Mesenchymal stem cell (in vitro differentiated cells and primary cell): ENCODE measurements at regions not wholly inside any gene's neighbourhood (a gene's known extent, or its start where the extent isn't known, plus 50 kb on each side); places are given as distances from the start of the nearest gene placed in this dataset.

Experiments used
- DNase-seq: peaks from one replicate; pipeline ENCODE4 v3.0.0-alpha.2; 2013
- H2AFZ ChIP-seq: one replicate; pipeline ENCODE4 v1.6.1; 2013; ENCODE audit warnings: low read depth, mild to moderate bottlenecking, control low read depth, inconsistent platforms, low read length, moderate library complexity
- H2AK5ac ChIP-seq: 2 replicates; pipeline ENCODE4 v1.6.1; 2013; ENCODE audit warnings: low read length, moderate library complexity, mild to moderate bottlenecking, inconsistent platforms; ENCODE audit not compliant: severe bottlenecking
- H2BK120ac ChIP-seq: one replicate; pipeline ENCODE4 v1.6.1; 2013; ENCODE audit warnings: low read depth, mild to moderate bottlenecking, inconsistent platforms, low read length, moderate library complexity
- H2BK12ac ChIP-seq, 2 experiments: one replicate each; pipeline ENCODE4 v1.6.1; 2013; ENCODE audit warnings: inconsistent platforms in 2 of 2, low read length in 2 of 2, mild to moderate bottlenecking in 2 of 2, moderate library complexity in 2 of 2, control low read depth in 1 of 2
- H2BK15ac ChIP-seq: one replicate; pipeline ENCODE4 v1.6.1; 2013; ENCODE audit warnings: mild to moderate bottlenecking, low read depth, inconsistent platforms; ENCODE audit not compliant: poor library complexity, severe bottlenecking
- H2BK5ac ChIP-seq: 2 replicates; pipeline ENCODE4 v1.6.1; 2013; ENCODE audit warnings: low read depth, mild to moderate bottlenecking, low read length, control low read depth, inconsistent platforms; ENCODE audit not compliant: poor library complexity, severe bottlenecking
- H3K14ac ChIP-seq, 2 experiments: one replicate each; pipeline ENCODE4 v1.6.1; 2013; ENCODE audit warnings: inconsistent platforms in 2 of 2, low read length in 2 of 2, control low read depth in 1 of 2, mild to moderate bottlenecking in 1 of 2, moderate library complexity in 1 of 2
- H3K18ac ChIP-seq, 2 experiments: one replicate each; pipeline ENCODE4 v1.6.1; 2013; ENCODE audit warnings: inconsistent platforms in 2 of 2, low read length in 2 of 2, control low read depth in 1 of 2, low read depth in 1 of 2, mild to moderate bottlenecking in 1 of 2
- H3K23ac ChIP-seq, 2 experiments: one replicate each; pipeline ENCODE4 v1.6.1; 2013; ENCODE audit warnings: inconsistent platforms in 2 of 2, low read length in 2 of 2, mild to moderate bottlenecking in 2 of 2, moderate library complexity in 2 of 2, control low read depth in 1 of 2
- H3K27ac ChIP-seq: 2 replicates; pipeline ENCODE4 v1.5.1; 2013; ENCODE audit warnings: mild to moderate bottlenecking, moderate library complexity, low read length, control low read depth, inconsistent platforms; ENCODE audit not compliant: poor library complexity, severe bottlenecking
- H3K27me3 ChIP-seq, 2 experiments: 2 replicates each; pipeline versions ENCODE4 v1.6.1 to v1.7.0; 2013; ENCODE audit warnings: low read length in 2 of 2, mild to moderate bottlenecking in 2 of 2, moderate library complexity in 2 of 2, control low read depth in 1 of 2, inconsistent platforms in 1 of 2; ENCODE audit not compliant: control insufficient read depth in 1 of 2, insufficient read depth in 1 of 2
- H3K36me3 ChIP-seq, 2 experiments: 2 replicates each; pipeline versions ENCODE4 v1.6.1 to v1.7.0; 2013; ENCODE audit warnings: low read length in 2 of 2, control low read depth in 1 of 2, inconsistent platforms in 1 of 2, low read depth in 1 of 2, mild to moderate bottlenecking in 1 of 2; ENCODE audit not compliant: insufficient read depth in 2 of 2, control insufficient read depth in 1 of 2
- H3K4ac ChIP-seq, 2 experiments: one replicate each; pipeline ENCODE4 v1.6.1; 2013; ENCODE audit warnings: inconsistent platforms in 2 of 2, low read length in 2 of 2, mild to moderate bottlenecking in 2 of 2, moderate library complexity in 2 of 2, control low read depth in 1 of 2, low read depth in 1 of 2
- H3K4me1 ChIP-seq: 2 replicates; pipeline ENCODE4 v1.6.1; 2013; ENCODE audit warnings: low read depth, low read length, control low read depth; ENCODE audit not compliant: control insufficient read depth, insufficient read depth
- H3K4me2 ChIP-seq: 2 replicates; pipeline ENCODE4 v1.6.1; 2013; ENCODE audit warnings: low read length, mild to moderate bottlenecking, inconsistent platforms; ENCODE audit not compliant: poor library complexity, severe bottlenecking
- H3K4me3 ChIP-seq, 2 experiments: 2 replicates each; pipeline versions ENCODE4 v1.5.1 to v1.7.0; 2013; ENCODE audit warnings: low read length in 2 of 2, mild to moderate bottlenecking in 2 of 2, control low read depth in 1 of 2, low read depth in 1 of 2; ENCODE audit not compliant: insufficient read depth in 1 of 2
- H3K79me1 ChIP-seq: replicated peaks from 2 replicates; pipeline ENCODE4 v1.6.1; 2013; ENCODE audit warnings: mild to moderate bottlenecking, control low read depth, low read length, inconsistent platforms; ENCODE audit not compliant: poor library complexity, severe bottlenecking
- H3K9ac ChIP-seq: 2 replicates; pipeline ENCODE4 v1.7.0; 2013; ENCODE audit warnings: mild to moderate bottlenecking, low read length, moderate library complexity
- H3K9me3 ChIP-seq: 2 replicates; pipeline ENCODE4 v1.7.0; 2013; ENCODE audit warnings: mild to moderate bottlenecking, low read length; ENCODE audit not compliant: control insufficient read depth
- H4K8ac ChIP-seq: one replicate; pipeline ENCODE4 v1.6.1; 2013; ENCODE audit warnings: inconsistent platforms, mild to moderate bottlenecking, low read length, moderate library complexity
- H4K91ac ChIP-seq: one replicate; pipeline ENCODE4 v1.6.1; 2013; ENCODE audit warnings: mild to moderate bottlenecking, low read length, inconsistent platforms
- WGBS: methylation state at CpG from one replicate; pipeline ENCODE4 v1.1.7; 2013; ENCODE audit warnings: mixed read lengths; 5-methylcytosine and 5-hydroxymethylcytosine counted together

GRCh38 chr3:111314181-111314873 lies 227.7 kb upstream of the CD96 start:
- Histone ChIP-seq H3K27ac (peak overlapping the region; percentile 13), H3K79me1 (no peaks in the 10 kb centered on the region), H2AFZ (no peak overlapping the region), H4K91ac (no peak overlapping the region), H3K14ac (no peak overlapping the region), H2BK5ac (no peak overlapping the region), H3K23ac (no peak overlapping the region), H4K8ac (no peak overlapping the region), H2AK5ac (no peak overlapping the region), H3K4ac (no peak overlapping the region), H3K4me2 (no peak overlapping the region), H2BK120ac (no peak overlapping the region), H3K4me1 (no peaks in the 10 kb centered on the region), H2BK12ac (no peak overlapping the region), H3K9me3 (no peaks in the 10 kb centered on the region), H3K27me3 (no peaks in the 10 kb centered on the region), H3K36me3 (no peaks in the 10 kb centered on the region), H2BK15ac (no peak overlapping the region), H3K4me3 (no peak overlapping the region), H3K18ac (no peak overlapping the region), H3K9ac (no peak overlapping the region)
- DNase-seq, result no peak

- Histone ChIP-seq H4K8ac (no peak overlapping the region), H2BK5ac (no peak overlapping the region), H3K27me3 (no peaks in the 10 kb centered on the region), H3K23ac (no peak overlapping the region), H3K4me3 (no peak overlapping the region), H2BK15ac (no peak overlapping the region), H2AK5ac (peak overlapping the region; percentile 17), H3K4ac (no peak overlapping the region), H3K27ac (no peak overlapping the region), H3K14ac (no peak overlapping the region), H3K36me3 (no peaks in the 10 kb centered on the region), H2BK120ac (no peak overlapping the region), H3K9ac (no peak overlapping the region), H2BK12ac (peak overlapping the region in 1 of 2 experiments; percentile 3), H3K4me2 (no peak overlapping the region), H3K4me1 (no peaks in the 10 kb centered on the region), H2AFZ (no peak overlapping the region), H3K79me1 (no peaks in the 10 kb centered on the region), H3K9me3 (no peaks in the 10 kb centered on the region), H4K91ac (no peak overlapping the region), H3K18ac (no peak overlapping the region)
- 47% methylated on average over 5 of the region's 5 CpGs for WGBS
- DNase-seq, result no peak
Measured at GRCh38 chr3:111314898-111315297, 227.1 kb upstream of the CD96 start.

GRCh38 chr3:111315930-111316587 lies 225.9 kb upstream of the CD96 start:
- Histone ChIP-seq H3K14ac (no peak overlapping the region), H2BK5ac (no peak overlapping the region), H2AFZ (no peak overlapping the region), H3K4me1 (no peaks in the 10 kb centered on the region), H2BK120ac (no peak overlapping the region), H3K4me2 (no peak overlapping the region), H3K18ac (no peak overlapping the region), H3K4me3 (no peak overlapping the region), H3K79me1 (no peaks in the 10 kb centered on the region), H3K27me3 (no peaks in the 10 kb centered on the region), H3K4ac (no peak overlapping the region), H3K23ac (no peak overlapping the region), H4K8ac (no peak overlapping the region), H2BK15ac (no peak overlapping the region), H2AK5ac (no peak overlapping the region), H3K9me3 (no peaks in the 10 kb centered on the region), H3K27ac (peak overlapping the region; percentile 38), H3K36me3 (no peaks in the 10 kb centered on the region), H2BK12ac (no peak overlapping the region), H4K91ac (no peak overlapping the region), H3K9ac (no peak overlapping the region)
- peak; percentile 63 for DNase-seq
- 87% methylated on average over 3 of the region's 4 CpGs for WGBS

GRCh38 chr3:111318289-111318688 lies 223.7 kb upstream of the CD96 start:
- Histone ChIP-seq H2BK5ac (no peak overlapping the region), H3K9ac (no peak overlapping the region), H2BK15ac (no peak overlapping the region), H2AK5ac (no peak overlapping the region), H3K27me3 (no peaks in the 10 kb centered on the region), H3K36me3 (no peaks in the 10 kb centered on the region), H3K18ac (no peak overlapping the region), H3K27ac (no peak overlapping the region), H4K8ac (no peak overlapping the region), H3K79me1 (no peaks in the 10 kb centered on the region), H2BK12ac (no peak overlapping the region), H4K91ac (no peak overlapping the region), H3K14ac (no peak overlapping the region), H3K4me3 (no peak overlapping the region), H3K4ac (no peak overlapping the region), H2AFZ (no peak overlapping the region), H3K9me3 (no peaks in the 10 kb centered on the region), H2BK120ac (no peak overlapping the region), H3K4me1 (no peaks in the 10 kb centered on the region), H3K4me2 (no peak overlapping the region), H3K23ac (no peak overlapping the region)
- 78% methylated on average over 2 of the region's 2 CpGs for WGBS
- no peak for DNase-seq
